CD14-positive monocyte (primary cell): ENCODE measurements at regions not wholly inside any gene's neighbourhood (a gene's known extent, or its start where the extent isn't known, plus 50 kb on each side); places are given as distances from the start of the nearest gene placed in this dataset.

ENCODE experiments used
- DNase-seq, 3 donors: peaks; one replicate each; pipeline ENCODE4 v3.0.0-alpha.2; 2011 to 2022
- H2AFZ ChIP-seq: 2 replicates; pipeline ENCODE4 v1.6.0; 2012; ENCODE audit warnings: mild to moderate bottlenecking, low read depth, low read length, inconsistent platforms; ENCODE audit not compliant: insufficient read depth, poor library complexity, severe bottlenecking
- H3K27ac ChIP-seq, 2 donors: 1 replicate in 1 of 2; 2 replicates in 1 of 2; pipeline ENCODE4 v1.5.1; 2012 to 2013; ENCODE audit warnings: low read length in 2 of 2, control low read depth in 1 of 2, inconsistent platforms in 1 of 2, low read depth in 1 of 2, mild to moderate bottlenecking in 1 of 2
- H3K27me3 ChIP-seq, 2 donors: one replicate each; pipeline versions ENCODE4 v1.6.0 to v1.6.1; 2011 to 2013; ENCODE audit warnings: low read length in 2 of 2; ENCODE audit not compliant: control insufficient read depth in 2 of 2, insufficient read depth in 2 of 2
- H3K36me3 ChIP-seq, 2 donors: replicated peaks in 1 of 2; 1 replicate in 1 of 2; 2 replicates in 1 of 2; pipeline versions ENCODE4 v1.5.1 to v1.6.1; 2012 to 2013; ENCODE audit warnings: low read length in 2 of 2, control low read depth in 1 of 2, inconsistent platforms in 1 of 2, mild to moderate bottlenecking in 1 of 2; ENCODE audit not compliant: insufficient read depth in 2 of 2, control insufficient read depth in 1 of 2
- H3K4me1 ChIP-seq, 2 donors: 1 replicate in 1 of 2; 2 replicates in 1 of 2; pipeline versions ENCODE4 v1.5.1 to v1.6.1; 2012 to 2013; ENCODE audit warnings: low read length in 2 of 2, control low read depth in 1 of 2, inconsistent platforms in 1 of 2, mild to moderate bottlenecking in 1 of 2, moderate library complexity in 1 of 2; ENCODE audit not compliant: insufficient read depth in 2 of 2, control insufficient read depth in 1 of 2
- H3K4me2 ChIP-seq: replicated peaks from 2 replicates; pipeline ENCODE3; 2012; ENCODE audit warnings: low read length, moderate library complexity, mild to moderate bottlenecking; ENCODE audit not compliant: poor library complexity, severe bottlenecking; ENCODE audit errors: extremely low read depth
- H3K4me3 ChIP-seq, 3 experiments: fragments of 200-600 bp in 1 of 3; sonication (generic) in 1 of 3; replicated peaks in 1 of 3; 1 replicate in 2 of 3; 2 replicates in 1 of 3; pipeline ENCODE4 v1.5.1; 2011 to 2013; ENCODE audit warnings: low read length in 3 of 3, mild to moderate bottlenecking in 3 of 3, control low read depth in 2 of 3, low read depth in 2 of 3, inconsistent platforms in 1 of 3, moderate library complexity in 1 of 3
- H3K79me2 ChIP-seq: 2 replicates; pipeline ENCODE4 v1.6.0; 2012; ENCODE audit warnings: mild to moderate bottlenecking, control low read depth, inconsistent platforms, low read length, moderate library complexity; ENCODE audit not compliant: insufficient read depth
- H3K9ac ChIP-seq: 2 replicates; pipeline ENCODE4 v1.6.0; 2017; ENCODE audit warnings: low read length, mild to moderate bottlenecking; ENCODE audit not compliant: insufficient read depth, poor library complexity, severe bottlenecking
- H3K9me3 ChIP-seq, 2 donors: replicated peaks in 1 of 2; 1 replicate in 1 of 2; 2 replicates in 1 of 2; pipeline versions ENCODE4 v1.5.1 to v1.6.1; 2012 to 2013; ENCODE audit warnings: low read length in 2 of 2, control low read depth in 1 of 2; ENCODE audit not compliant: control insufficient read depth in 1 of 2, insufficient read depth in 1 of 2
- H4K20me1 ChIP-seq: 2 replicates; pipeline ENCODE4 v1.6.0; 2012; ENCODE audit warnings: mild to moderate bottlenecking, low read length, control low read depth, moderate library complexity; ENCODE audit not compliant: insufficient read depth
- H3K27ac Mint-ChIP-seq, 7 donors: one replicate each; pipeline ENCODE4 v1.8.0; 2020; ENCODE audit warnings: mild to moderate bottlenecking in 7 of 7, mixed read lengths in 7 of 7, moderate library complexity in 6 of 7, inconsistent platforms in 2 of 7
- H3K27me3 Mint-ChIP-seq, 3 donors: one replicate each; pipeline ENCODE4 v1.8.0; 2021 to 2022; ENCODE audit warnings: low read depth in 3 of 3, mild to moderate bottlenecking in 3 of 3, mixed read lengths in 3 of 3, moderate library complexity in 3 of 3, inconsistent platforms in 1 of 3
- H3K36me3 Mint-ChIP-seq, 2 donors: one replicate each; pipeline ENCODE4 v1.8.0; 2020; ENCODE audit warnings: mixed read lengths in 2 of 2, inconsistent platforms in 1 of 2, mild to moderate bottlenecking in 1 of 2
- H3K4me1 Mint-ChIP-seq: one replicate; pipeline ENCODE4 v1.8.0; 2020; ENCODE audit warnings: mild to moderate bottlenecking, mixed read lengths
- H3K4me3 Mint-ChIP-seq, 2 donors: one replicate each; pipeline ENCODE4 v1.8.0; 2020; ENCODE audit warnings: mild to moderate bottlenecking in 2 of 2, mixed read lengths in 2 of 2, moderate library complexity in 1 of 2
- H3K9me3 Mint-ChIP-seq, 7 donors: one replicate each; pipeline ENCODE4 v1.8.0; 2020 to 2022; ENCODE audit warnings: mixed read lengths in 7 of 7, mild to moderate bottlenecking in 6 of 7, moderate library complexity in 6 of 7, inconsistent platforms in 2 of 7
- WGBS: methylation state at CpG from one replicate; pipeline ENCODE4 v1.1.5; 2013; ENCODE audit warnings: missing lambda C conversion rate; ENCODE audit not compliant: insufficient coverage; 5-methylcytosine and 5-hydroxymethylcytosine counted together
- intact Hi-C, 2 donors: fragments of 100-400 bp; cut with micrococcal nuclease; formaldehyde crosslinking; loops; one replicate each; pipeline versions ENCODE4 v1.15.0 to v1.15.1; 2023
- TF ChIP-seq, protein P1 (sequence below): fragments of 200-600 bp; IDR thresholded peaks from one replicate; pipeline ENCODE4 v1.8.0; 2022; ENCODE audit warnings: antibody characterized with exemption, mild to moderate bottlenecking

DNA sequence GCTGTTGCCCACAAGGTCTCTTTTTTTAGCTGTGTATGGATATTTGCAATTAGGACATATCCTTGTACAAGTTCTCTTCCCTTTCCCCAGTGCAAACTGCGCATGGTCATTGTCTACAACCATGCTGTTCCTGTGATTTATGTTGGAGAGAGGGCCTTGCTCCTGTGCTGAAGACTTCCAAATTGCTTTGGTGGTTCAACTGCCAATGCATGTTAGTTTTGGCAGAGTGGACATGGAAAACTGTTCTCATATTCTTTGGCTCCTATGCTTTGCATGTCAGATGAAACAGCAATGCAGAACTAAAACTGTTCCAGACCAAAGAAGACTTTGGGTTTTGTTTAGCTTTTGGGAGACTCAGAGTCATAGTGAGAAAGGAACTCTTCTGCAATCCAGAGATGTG, 148.8 kb upstream of the EDNRA start:
- no peaks in the 10 kb centered on the region for H3K4me1 Mint-ChIP-seq
- no peaks in the 10 kb centered on the region for H3K27me3 Mint-ChIP-seq
- Histone ChIP-seq H3K4me3 (no peak overlapping the region), H3K27ac (no peak overlapping the region), H3K9ac (no peak overlapping the region), H3K4me2 (no peak overlapping the region), H3K79me2 (no peaks in the 10 kb centered on the region), H2AFZ (no peak overlapping the region), H3K9me3 (no peaks in the 10 kb centered on the region), H3K36me3 (no peaks in the 10 kb centered on the region), H3K4me1 (no peaks in the 10 kb centered on the region), H4K20me1 (no peaks in the 10 kb centered on the region), H3K27me3 (no peaks in the 10 kb centered on the region)
- no CpG with 5 or more reads among the region's 1 CpG for WGBS
- no peak overlapping the region for H3K4me3 Mint-ChIP-seq
- DNase-seq, result no peak
- H3K36me3 Mint-ChIP-seq, result no peaks in the 10 kb centered on the region
- no peak overlapping the region for H3K27ac Mint-ChIP-seq
- intact Hi-C loops, result no loop called here
- TF ChIP-seq, protein P1, sequence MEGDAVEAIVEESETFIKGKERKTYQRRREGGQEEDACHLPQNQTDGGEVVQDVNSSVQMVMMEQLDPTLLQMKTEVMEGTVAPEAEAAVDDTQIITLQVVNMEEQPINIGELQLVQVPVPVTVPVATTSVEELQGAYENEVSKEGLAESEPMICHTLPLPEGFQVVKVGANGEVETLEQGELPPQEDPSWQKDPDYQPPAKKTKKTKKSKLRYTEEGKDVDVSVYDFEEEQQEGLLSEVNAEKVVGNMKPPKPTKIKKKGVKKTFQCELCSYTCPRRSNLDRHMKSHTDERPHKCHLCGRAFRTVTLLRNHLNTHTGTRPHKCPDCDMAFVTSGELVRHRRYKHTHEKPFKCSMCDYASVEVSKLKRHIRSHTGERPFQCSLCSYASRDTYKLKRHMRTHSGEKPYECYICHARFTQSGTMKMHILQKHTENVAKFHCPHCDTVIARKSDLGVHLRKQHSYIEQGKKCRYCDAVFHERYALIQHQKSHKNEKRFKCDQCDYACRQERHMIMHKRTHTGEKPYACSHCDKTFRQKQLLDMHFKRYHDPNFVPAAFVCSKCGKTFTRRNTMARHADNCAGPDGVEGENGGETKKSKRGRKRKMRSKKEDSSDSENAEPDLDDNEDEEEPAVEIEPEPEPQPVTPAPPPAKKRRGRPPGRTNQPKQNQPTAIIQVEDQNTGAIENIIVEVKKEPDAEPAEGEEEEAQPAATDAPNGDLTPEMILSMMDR, result no peak
- H3K9me3 Mint-ChIP-seq, result peaks cover 0 to 3% (median 0%) of the 10 kb centered on the region in 7 donors

DNA sequence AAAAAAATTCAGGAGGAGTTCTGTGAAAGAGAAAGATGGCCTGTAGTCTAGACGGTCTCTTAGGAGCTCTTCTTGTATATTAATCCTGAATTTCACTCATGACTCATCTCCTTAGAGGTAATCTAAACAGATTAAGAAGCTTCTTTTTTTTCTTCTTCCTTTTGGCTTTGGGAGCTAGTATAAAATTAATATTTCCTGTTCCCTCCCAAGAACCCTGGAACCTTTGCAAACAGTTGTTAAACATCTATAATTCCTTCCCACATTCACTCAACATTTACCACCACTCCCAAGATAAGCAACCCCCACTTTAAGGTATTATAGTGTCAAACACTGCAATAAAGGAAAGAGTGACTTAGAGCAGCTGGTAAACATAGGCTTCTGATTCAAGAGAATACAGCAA, 146.4 kb upstream of the EDNRA start:
- Histone ChIP-seq H3K4me1 (no peaks in the 10 kb centered on the region), H4K20me1 (no peaks in the 10 kb centered on the region), H3K27me3 (no peaks in the 10 kb centered on the region), H3K79me2 (no peaks in the 10 kb centered on the region), H2AFZ (no peak overlapping the region), H3K36me3 (no peaks in the 10 kb centered on the region), H3K4me2 (no peak overlapping the region), H3K9me3 (no peaks in the 10 kb centered on the region), H3K4me3 (no peak overlapping the region), H3K9ac (no peak overlapping the region), H3K27ac (no peak overlapping the region)
- TF ChIP-seq, protein P1, result no peak
- no CpG with 5 or more reads among the region's 1 CpG for WGBS
- Mint-ChIP-seq H3K36me3 (no peaks in the 10 kb centered on the region), H3K4me3 (no peak overlapping the region), H3K9me3 (peaks cover 0 to 9% (median 3%) of the 10 kb centered on the region in 7 donors), H3K27me3 (no peaks in the 10 kb centered on the region), H3K27ac (no peak overlapping the region), H3K4me1 (no peaks in the 10 kb centered on the region)
- DNase-seq, result no peak
- intact Hi-C loops, result no loop called here
